A673 (cell line): ENCODE measurements at regions not wholly inside any gene's neighbourhood (a gene's known extent, or its start where the extent isn't known, plus 50 kb on each side); places are given as distances from the start of the nearest gene placed in this dataset.

Experiments used
- EZH2 ChIP-seq: fragments of 200-600 bp; sonication (generic); IDR thresholded peaks from 2 replicates; pipeline ENCODE4 v1.6.1; 2017; ENCODE audit warnings: borderline replicate concordance, low read depth, mild to moderate bottlenecking, mixed read lengths, antibody characterized with exemption, low read length; ENCODE audit not compliant: poor library complexity, severe bottlenecking
- TF ChIP-seq, protein P1 (sequence below): fragments of 300-800, 200-600 bp; sonication (generic); conservative IDR thresholded peaks from 2 replicates; pipeline ENCODE4 v1.5.1; 2017; ENCODE audit warnings: low read depth, mild to moderate bottlenecking, antibody characterized with exemption, low read length, moderate library complexity, mixed read lengths

DNA sequence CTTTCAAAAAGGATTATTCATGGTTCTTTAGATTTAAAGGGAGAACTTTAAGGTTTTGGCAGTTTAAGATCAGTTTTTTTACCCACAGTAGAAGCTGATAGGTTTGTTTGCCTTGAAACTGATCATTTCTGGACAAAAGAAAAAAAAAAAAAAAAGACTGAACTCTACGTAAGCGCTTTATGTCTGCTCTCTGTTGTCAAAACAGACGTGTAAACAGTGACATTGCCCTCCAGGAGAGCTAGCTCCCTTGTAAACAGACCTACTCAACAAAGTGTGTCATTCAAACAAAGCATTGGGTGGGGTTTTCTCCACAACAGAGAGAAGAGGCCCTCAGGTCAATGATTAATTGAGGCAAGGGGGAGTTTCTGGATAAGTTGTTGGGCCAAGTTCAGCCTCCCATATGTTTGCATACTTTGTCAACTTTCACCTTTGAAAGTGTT is 568.1 kb upstream of the LRRN3 start:
- TF ChIP-seq, protein P1, sequence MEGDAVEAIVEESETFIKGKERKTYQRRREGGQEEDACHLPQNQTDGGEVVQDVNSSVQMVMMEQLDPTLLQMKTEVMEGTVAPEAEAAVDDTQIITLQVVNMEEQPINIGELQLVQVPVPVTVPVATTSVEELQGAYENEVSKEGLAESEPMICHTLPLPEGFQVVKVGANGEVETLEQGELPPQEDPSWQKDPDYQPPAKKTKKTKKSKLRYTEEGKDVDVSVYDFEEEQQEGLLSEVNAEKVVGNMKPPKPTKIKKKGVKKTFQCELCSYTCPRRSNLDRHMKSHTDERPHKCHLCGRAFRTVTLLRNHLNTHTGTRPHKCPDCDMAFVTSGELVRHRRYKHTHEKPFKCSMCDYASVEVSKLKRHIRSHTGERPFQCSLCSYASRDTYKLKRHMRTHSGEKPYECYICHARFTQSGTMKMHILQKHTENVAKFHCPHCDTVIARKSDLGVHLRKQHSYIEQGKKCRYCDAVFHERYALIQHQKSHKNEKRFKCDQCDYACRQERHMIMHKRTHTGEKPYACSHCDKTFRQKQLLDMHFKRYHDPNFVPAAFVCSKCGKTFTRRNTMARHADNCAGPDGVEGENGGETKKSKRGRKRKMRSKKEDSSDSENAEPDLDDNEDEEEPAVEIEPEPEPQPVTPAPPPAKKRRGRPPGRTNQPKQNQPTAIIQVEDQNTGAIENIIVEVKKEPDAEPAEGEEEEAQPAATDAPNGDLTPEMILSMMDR: no peak
- no peak for TF ChIP-seq EZH2
